Muscle of leg (tissue), 3 donors: ENCODE measurements at regions not wholly inside any gene's neighbourhood (a gene's known extent, or its start where the extent isn't known, plus 50 kb on each side); places are given as distances from the start of the nearest gene placed in this dataset.

Experiments
- DNase-seq: peaks from one replicate; pipeline ENCODE4 v3.0.0; 2013
- H3K27ac ChIP-seq: one replicate; pipeline ENCODE4 v1.5.1; 2013; ENCODE audit warnings: mild to moderate bottlenecking, low read length, control low read depth
- H3K27me3 ChIP-seq: one replicate; pipeline ENCODE4 v1.6.1; 2013; ENCODE audit warnings: low read length; ENCODE audit not compliant: control insufficient read depth, insufficient read depth
- H3K36me3 ChIP-seq: one replicate; pipeline ENCODE4 v1.6.1; 2013; ENCODE audit warnings: low read length; ENCODE audit not compliant: control insufficient read depth, insufficient read depth
- H3K4me1 ChIP-seq: one replicate; pipeline ENCODE4 v1.6.1; 2013; ENCODE audit warnings: low read length; ENCODE audit not compliant: control insufficient read depth, insufficient read depth
- H3K4me3 ChIP-seq: one replicate; pipeline ENCODE4 v1.5.1; 2013; ENCODE audit warnings: low read length, control low read depth
- H3K9me3 ChIP-seq: replicated peaks from 2 replicates; pipeline ENCODE4 v1.6.1; 2013; ENCODE audit warnings: low read depth, low read length; ENCODE audit not compliant: control insufficient read depth
- WGBS: methylation state at CpG from one replicate; pipeline ENCODE4 v1.1.5; 2013; ENCODE audit warnings: missing lambda C conversion rate; ENCODE audit not compliant: insufficient coverage; 5-methylcytosine and 5-hydroxymethylcytosine counted together

DNA sequence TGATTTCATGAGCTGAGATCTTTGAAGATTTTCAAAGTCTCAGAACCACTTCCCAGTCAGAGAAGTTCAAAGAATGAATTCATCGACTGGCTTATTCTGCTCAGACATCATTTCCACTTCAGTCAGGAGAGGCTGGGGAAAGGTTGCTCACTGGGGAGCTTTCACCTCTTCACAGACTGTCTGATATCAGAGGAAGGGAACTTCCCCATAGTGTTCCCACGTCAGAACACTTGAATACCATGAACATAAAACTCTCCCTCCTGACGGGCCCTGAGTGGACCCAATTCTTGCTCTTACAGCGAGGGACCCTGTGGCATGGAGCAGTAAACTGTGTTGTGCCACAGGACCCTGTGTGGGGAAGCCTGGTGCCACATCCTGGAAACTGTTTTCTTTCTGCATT is 492.6 kb downstream of the COG6 start:
- 100% methylated on average over 1 of the region's 4 CpGs for WGBS
- Histone ChIP-seq H3K4me1 (peaks cover 2% of the 10 kb centered on the region), H3K4me3 (no peak overlapping the region), H3K27ac (no peak overlapping the region), H3K36me3 (no peaks in the 10 kb centered on the region), H3K27me3 (no peaks in the 10 kb centered on the region), H3K9me3 (no peaks in the 10 kb centered on the region)
- DNase-seq = no peak

DNA sequence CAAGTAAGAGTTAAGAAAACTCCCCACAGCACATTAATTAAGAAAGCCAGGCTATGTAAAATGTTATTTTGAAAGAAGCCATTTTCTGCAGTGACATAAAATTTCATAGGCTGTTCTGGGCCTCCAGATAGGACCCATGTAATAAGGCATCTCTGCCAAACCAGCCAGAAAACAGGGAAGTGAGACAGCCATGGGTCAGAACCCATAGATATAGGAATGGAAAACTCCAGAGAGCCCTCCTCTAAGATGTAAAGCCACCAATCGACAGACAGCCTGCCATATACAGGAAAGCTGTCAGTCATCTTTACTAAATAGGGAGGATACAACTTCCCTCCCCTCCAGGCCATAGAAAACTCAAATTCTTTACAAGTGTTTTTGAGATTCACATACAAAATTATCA is 493.3 kb downstream of the COG6 start:
- no peaks in the 10 kb centered on the region for H3K27me3 ChIP-seq
- H3K9me3 ChIP-seq = no peaks in the 10 kb centered on the region
- H3K36me3 ChIP-seq = no peaks in the 10 kb centered on the region
- H3K4me3 ChIP-seq = no peak overlapping the region
- no peak for DNase-seq
- peaks cover 2% of the 10 kb centered on the region for H3K4me1 ChIP-seq
- WGBS = no CpG with 5 or more reads among the region's 1 CpG
- no peak overlapping the region for H3K27ac ChIP-seq

DNA sequence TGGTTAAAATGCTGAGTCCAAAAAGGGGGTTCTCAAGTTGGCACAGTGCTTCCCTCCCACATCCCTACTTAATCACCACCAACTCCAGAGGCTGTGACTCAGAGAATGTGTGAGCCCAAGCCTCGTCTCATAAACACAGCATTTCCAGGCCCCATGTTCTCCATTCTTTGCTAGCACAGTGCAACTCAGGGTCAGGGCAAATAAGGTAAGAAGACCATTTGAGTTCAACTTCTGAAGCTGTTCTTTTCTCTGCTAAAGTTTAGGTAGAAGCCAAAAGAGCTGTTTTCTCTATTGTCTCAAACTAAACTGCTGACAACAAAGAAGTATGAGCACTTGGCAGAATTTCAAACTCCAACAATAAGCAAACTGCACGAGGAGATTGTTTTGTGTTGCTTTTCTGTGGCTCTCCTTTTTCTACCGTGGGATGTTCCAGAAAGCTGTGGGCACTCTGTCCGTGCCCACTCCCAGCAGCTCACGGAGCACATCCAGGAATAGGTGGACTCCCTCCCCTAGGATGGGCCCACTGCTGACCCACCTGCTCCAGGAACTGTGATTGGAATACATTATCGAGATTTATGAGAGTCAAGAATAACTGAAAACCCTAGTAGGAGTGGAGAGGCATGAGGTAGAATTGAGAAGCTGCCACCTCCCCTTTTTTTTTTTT is 494.3 kb downstream of the COG6 start:
- Histone ChIP-seq H3K9me3 (no peaks in the 10 kb centered on the region), H3K27ac (peak overlapping the region; percentile 71), H3K27me3 (no peaks in the 10 kb centered on the region), H3K4me3 (no peak overlapping the region), H3K36me3 (no peaks in the 10 kb centered on the region), H3K4me1 (peaks cover 2% of the 10 kb centered on the region)
- peak; percentile 72 for DNase-seq
- 60% methylated on average over 1 of the region's 6 CpGs for WGBS

DNA sequence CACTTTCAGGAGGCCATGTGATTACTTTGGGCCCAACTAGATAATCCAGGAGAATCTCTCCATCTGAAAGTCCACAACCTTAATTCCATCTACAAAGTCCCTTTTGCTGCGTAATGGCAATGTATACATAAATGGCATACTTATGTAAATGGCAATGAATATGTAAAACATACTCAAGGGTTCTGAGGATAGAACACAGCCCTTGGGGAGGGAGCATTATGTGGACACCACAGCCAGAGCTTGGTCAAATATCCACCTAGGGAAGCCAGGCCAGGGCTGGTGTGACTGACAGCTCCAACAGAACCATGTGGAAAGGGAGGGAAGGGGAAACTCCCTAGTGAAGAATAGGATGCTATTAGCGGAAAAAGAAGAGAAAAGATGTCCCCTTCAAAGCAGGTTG is 496.2 kb downstream of the COG6 start:
- DNase-seq = no peak
- H3K4me1 ChIP-seq = peaks cover 2% of the 10 kb centered on the region
- H3K27me3 ChIP-seq = no peaks in the 10 kb centered on the region
- H3K9me3 ChIP-seq = no peaks in the 10 kb centered on the region
- WGBS = no CpG with 5 or more reads among the region's 2 CpGs
- H3K36me3 ChIP-seq = no peaks in the 10 kb centered on the region
- H3K4me3 ChIP-seq = no peak overlapping the region
- H3K27ac ChIP-seq = no peak overlapping the region

DNA sequence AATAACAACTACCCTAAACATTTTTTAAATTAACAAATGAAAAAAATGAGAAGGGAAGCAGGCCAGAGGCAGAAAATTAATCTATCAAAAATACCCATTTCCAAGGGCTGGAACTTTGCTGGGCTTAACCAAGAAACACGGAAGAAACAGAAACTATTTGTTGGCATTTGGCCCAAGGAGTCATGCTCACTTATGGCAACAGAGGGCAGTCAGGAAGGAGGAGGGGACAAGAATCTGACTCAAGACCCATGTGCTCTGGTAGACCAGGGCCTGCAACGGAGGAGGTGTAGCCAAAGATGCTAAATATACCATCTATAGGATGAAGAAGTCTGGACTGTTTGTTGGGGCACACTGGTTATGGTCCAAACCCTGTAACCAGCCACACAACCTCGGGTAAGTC is 496.7 kb downstream of the COG6 start:
- Histone ChIP-seq H3K36me3 (no peaks in the 10 kb centered on the region), H3K4me1 (peaks cover 2% of the 10 kb centered on the region), H3K27ac (no peak overlapping the region), H3K4me3 (no peak overlapping the region), H3K9me3 (no peaks in the 10 kb centered on the region), H3K27me3 (no peaks in the 10 kb centered on the region)
- peak; percentile 17 for DNase-seq
- no CpG with 5 or more reads among the region's 3 CpGs for WGBS

DNA sequence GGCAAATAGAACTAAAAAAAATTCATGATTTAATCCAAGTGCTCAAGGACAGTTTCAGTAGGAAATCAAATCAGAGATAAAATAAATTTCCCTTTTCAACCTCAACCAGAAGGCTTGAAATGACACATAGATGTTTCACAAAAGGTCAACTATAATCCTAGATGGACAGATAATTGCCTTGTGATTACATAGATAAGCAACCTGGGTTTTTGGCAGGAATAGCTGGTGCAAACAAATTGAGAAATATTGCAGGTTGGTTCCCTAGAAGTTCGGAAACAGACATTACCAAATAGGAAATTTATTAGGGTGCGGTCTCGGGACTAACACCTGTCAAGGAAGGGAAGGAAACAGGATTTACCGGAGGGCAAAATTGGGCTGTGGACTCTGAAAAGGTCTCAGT is 497.5 kb downstream of the COG6 start:
- no peaks in the 10 kb centered on the region for H3K9me3 ChIP-seq
- 68% methylated on average over 4 of the region's 4 CpGs for WGBS
- no peak overlapping the region for H3K27ac ChIP-seq
- no peak for DNase-seq
- no peak overlapping the region for H3K4me3 ChIP-seq
- peaks cover 2% of the 10 kb centered on the region for H3K4me1 ChIP-seq
- no peaks in the 10 kb centered on the region for H3K36me3 ChIP-seq
- H3K27me3 ChIP-seq = no peaks in the 10 kb centered on the region

DNA sequence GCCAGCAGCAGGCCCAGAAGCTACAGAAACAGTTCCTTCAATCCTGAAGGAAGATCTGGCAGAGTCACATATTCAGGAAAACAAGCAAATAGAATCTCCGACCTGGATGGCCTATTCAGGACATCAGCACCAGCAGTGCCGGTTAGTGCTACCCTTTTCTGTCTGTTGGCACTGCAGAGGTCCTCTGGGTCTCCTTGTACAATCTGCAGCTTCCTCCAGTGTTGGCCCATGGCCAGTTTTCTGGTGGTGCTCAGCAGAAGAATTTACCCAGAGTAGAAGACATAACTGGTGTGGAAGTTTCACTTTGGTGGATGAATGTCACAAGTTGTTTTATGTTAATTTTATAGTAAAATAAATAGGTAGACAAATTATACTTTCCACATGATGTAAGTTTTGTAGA is 498.1 kb downstream of the COG6 start:
- peak; percentile 15 for DNase-seq
- 57% methylated on average over 2 of the region's 2 CpGs for WGBS
- Histone ChIP-seq H3K27me3 (no peaks in the 10 kb centered on the region), H3K4me1 (peaks cover 2% of the 10 kb centered on the region), H3K4me3 (no peak overlapping the region), H3K27ac (no peak overlapping the region), H3K36me3 (no peaks in the 10 kb centered on the region), H3K9me3 (no peaks in the 10 kb centered on the region)

DNA sequence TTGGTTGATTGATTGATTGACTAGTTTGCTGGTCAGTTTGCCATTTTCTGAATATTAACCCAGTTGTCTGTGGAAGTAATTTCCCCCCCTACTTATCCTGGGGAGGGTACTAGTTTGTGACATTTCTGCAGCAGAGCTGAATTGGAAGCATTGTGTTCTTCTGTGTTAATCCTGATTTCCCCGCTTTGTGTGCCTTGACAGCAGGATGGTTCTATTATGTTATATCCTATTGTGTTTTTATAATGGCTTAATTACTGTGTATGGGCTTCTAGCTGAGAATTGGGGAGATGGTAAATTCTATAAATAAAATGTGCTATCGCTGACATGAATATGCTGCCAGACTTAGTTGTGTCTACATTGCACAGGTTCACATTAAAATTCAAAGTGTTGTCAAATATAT is 499.7 kb downstream of the COG6 start:
- no peak overlapping the region for H3K4me3 ChIP-seq
- H3K36me3 ChIP-seq = no peaks in the 10 kb centered on the region
- H3K4me1 ChIP-seq = no peaks in the 10 kb centered on the region
- no CpG with 5 or more reads among the region's 2 CpGs for WGBS
- no peaks in the 10 kb centered on the region for H3K27me3 ChIP-seq
- H3K27ac ChIP-seq = no peak overlapping the region
- no peaks in the 10 kb centered on the region for H3K9me3 ChIP-seq
- no peak for DNase-seq

DNA sequence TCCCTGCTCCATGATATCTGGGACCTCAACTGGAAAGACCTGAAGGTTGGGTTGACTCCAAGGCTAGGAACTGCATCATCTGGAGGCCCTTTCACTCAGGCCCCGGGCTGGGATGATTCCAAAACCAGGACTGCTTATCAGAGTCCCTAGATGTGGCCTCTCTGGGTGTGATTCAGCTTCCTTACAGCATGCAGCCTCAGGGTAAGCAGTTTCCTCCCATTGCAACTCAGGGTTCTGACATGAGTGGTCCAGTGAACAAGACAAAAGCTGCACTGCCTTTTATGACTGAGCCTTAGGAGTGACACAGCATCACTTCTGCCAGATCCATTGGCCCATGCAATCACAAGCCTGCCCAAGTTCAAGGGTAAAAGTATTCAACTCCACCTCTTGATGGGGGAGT is 502.8 kb downstream of the COG6 start:
- DNase-seq = no peak
- Histone ChIP-seq H3K27me3 (no peaks in the 10 kb centered on the region), H3K27ac (no peak overlapping the region), H3K9me3 (no peaks in the 10 kb centered on the region), H3K4me1 (peaks cover 19% of the 10 kb centered on the region), H3K4me3 (no peak overlapping the region), H3K36me3 (no peaks in the 10 kb centered on the region)
- 88% methylated on average over 1 of the region's 1 CpG for WGBS

DNA sequence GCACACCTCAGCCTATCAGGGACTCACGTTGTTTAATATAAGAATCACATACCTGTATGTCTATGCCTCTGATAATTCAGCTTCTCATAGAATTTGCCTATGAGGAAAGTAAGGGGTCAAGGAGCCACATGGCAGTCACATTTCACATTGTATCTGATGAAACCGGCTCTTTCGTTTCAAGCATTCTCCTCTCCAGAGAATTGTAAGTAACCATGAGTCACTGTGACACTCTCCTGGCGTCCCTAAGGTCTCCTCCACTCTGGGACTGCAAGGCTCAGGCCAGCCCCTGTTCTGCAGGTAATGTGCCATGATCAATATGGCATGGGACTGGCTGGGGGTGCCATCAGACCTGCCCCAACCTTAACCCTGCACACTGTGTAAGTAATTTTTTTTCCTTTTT is 503.3 kb downstream of the COG6 start:
- WGBS = 100% methylated on average over 1 of the region's 4 CpGs
- H3K27me3 ChIP-seq = no peaks in the 10 kb centered on the region
- H3K4me3 ChIP-seq = no peak overlapping the region
- H3K4me1 ChIP-seq = peaks cover 24% of the 10 kb centered on the region
- no peaks in the 10 kb centered on the region for H3K36me3 ChIP-seq
- no peak overlapping the region for H3K27ac ChIP-seq
- no peaks in the 10 kb centered on the region for H3K9me3 ChIP-seq
- DNase-seq = no peak

DNA sequence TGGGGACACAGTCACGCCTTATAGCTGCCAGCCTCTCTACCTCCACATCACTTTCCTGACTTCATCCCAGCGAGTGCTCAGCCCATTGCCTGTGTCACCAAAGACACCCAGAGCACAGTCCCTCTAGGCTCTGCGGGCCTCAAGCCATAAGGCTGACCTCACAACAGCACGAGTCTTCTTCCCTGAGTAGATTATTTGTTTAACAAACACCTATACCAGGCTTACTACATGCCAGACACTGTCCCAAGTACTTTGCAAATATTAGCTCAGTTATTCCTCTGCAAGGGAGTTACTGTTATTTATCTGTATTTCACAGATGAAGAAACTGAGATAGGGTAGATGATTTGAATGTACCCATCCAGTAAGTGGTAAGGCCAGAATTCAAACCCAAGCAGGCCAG is 504.3 kb downstream of the COG6 start:
- no peak overlapping the region for H3K27ac ChIP-seq
- H3K27me3 ChIP-seq = no peaks in the 10 kb centered on the region
- DNase-seq = no peak
- H3K4me3 ChIP-seq = no peak overlapping the region
- no peaks in the 10 kb centered on the region for H3K9me3 ChIP-seq
- 94% methylated on average over 2 of the region's 4 CpGs for WGBS
- H3K36me3 ChIP-seq = no peaks in the 10 kb centered on the region
- peaks cover 29% of the 10 kb centered on the region for H3K4me1 ChIP-seq
